H1 (cell line): ENCODE measurements at regions not wholly inside any gene's neighbourhood (a gene's known extent, or its start where the extent isn't known, plus 50 kb on each side); places are given as distances from the start of the nearest gene placed in this dataset.

Experiments used
- CTBP2 ChIP-seq: IDR thresholded peaks from 2 replicates; pipeline ENCODE4 v1.7.0; 2011; ENCODE audit warnings: borderline replicate concordance, mild to moderate bottlenecking, moderate library complexity, mixed read lengths, low read length; ENCODE audit not compliant: insufficient read depth, insufficient read length

GRCh38 chr5:78726571-78726970 is 78.0 kb upstream of the LHFPL2 start (continued):
- no peak for TF ChIP-seq CTBP2
